GM08714 (cell line): ENCODE measurements at regions not wholly inside any gene's neighbourhood (a gene's known extent, or its start where the extent isn't known, plus 50 kb on each side); places are given as distances from the start of the nearest gene placed in this dataset.

Source experiments
- H3K4me3 ChIP-seq: fragments of 200-500 bp; sonication (Bioruptor generic); 2 replicates; pipeline ENCODE4 v1.5.1; 2014; ENCODE audit warnings: mild to moderate bottlenecking, low read length, inconsistent platforms
- ZNF274 ChIP-seq: IDR thresholded peaks from 2 replicates; pipeline ENCODE4 v1.6.1; 2012; ENCODE audit warnings: mild to moderate bottlenecking, low read depth, low read length

GRCh38 chr3:117308353-117308752, 598.8 kb downstream of the TUSC7 start:
- no peak overlapping the region for H3K4me3 ChIP-seq
- no peak for TF ChIP-seq ZNF274

- no peak for TF ChIP-seq ZNF274
- H3K4me3 ChIP-seq = no peak overlapping the region
These were observed 599.2 kb downstream of the TUSC7 start for GRCh38 chr3:117308756-117309155.

- H3K4me3 ChIP-seq = no peak overlapping the region
- TF ChIP-seq ZNF274 = no peak
These were observed 601.0 kb downstream of the TUSC7 start for GRCh38 chr3:117310536-117310935.

DNA sequence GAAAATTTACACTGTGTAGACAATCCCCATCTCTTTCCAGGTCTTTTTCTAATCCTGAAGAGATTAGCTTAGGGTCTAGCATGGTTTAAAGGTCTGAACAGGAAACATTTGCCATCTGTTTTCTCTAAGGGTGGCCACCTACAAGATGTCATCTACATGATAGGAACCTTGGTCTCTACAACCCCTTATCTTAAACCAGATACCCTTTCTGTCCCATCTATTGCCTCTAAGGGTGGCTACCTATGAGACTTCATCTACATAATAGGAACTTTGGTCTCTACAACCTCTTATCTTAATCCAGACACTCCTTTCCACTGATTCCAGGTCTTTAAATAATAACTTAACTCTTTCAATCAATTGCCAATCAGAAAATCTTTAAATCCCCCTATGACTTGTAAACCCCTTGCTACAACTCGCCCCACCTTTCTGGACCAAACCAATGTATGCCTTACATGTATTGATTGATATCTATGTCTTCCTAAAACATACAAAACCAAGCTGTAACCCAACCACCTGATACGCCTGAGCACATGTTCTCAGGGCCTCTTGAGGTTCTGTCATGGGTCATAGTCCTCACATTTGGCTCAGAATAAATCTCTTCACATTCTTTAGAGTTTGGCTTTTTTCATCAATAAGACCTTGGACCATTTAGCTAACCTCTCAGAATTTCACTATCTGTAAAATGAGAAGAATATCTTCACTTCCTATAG, 605.0 kb downstream of the TUSC7 start:
- no peak overlapping the region for H3K4me3 ChIP-seq
- no peak for TF ChIP-seq ZNF274

GRCh38 chr3:117322866-117323265, 613.3 kb downstream of the TUSC7 start:
- TF ChIP-seq ZNF274 = no peak
- no peak overlapping the region for H3K4me3 ChIP-seq

- TF ChIP-seq ZNF274 = no peak
- no peak overlapping the region for H3K4me3 ChIP-seq
These were observed 637.3 kb downstream of the TUSC7 start for GRCh38 chr3:117346901-117347300.

- no peak for TF ChIP-seq ZNF274
- no peak overlapping the region for H3K4me3 ChIP-seq
These were observed 639.3 kb downstream of the TUSC7 start for GRCh38 chr3:117348884-117349283.

DNA sequence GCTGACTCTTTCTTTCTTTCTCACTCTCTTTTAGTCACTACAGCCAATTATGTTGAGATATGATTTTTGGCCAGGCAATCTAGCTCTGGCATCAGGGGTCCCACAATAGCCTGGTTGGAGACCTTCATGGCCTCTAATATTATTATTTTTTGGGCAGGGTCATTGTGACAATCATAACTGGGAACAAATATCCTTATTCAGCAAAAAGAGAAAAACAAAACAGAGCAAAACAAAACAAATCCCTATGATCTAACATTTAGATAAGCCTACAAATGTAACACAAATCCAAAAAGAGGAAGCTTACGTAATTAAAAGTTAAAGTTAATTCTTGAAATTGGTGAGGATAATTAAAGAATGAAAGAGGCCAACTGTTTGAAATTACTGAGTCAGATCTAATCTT, 640.0 kb downstream of the TUSC7 start:
- TF ChIP-seq ZNF274 = no peak
- H3K4me3 ChIP-seq = no peak overlapping the region

DNA sequence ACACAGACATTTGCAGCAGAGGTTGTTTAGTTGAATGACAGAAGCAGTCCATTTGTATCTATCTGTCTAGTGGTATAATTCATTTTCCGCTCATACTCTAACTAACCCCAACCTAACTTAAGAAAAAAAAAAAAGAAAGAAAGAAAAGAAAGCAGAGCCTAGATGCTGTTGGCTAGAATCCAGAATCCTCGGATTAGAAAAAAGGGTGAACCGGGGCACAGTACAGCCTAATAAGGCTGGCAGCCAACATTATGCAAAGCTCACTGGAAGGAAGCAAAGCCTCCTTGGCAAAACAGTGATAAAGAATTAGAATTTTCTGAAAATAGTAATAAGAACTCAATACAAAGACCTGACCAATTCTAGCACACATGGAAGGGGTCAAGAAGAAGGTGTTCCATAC, 640.8 kb downstream of the TUSC7 start:
- no peak overlapping the region for H3K4me3 ChIP-seq
- no peak for TF ChIP-seq ZNF274

DNA sequence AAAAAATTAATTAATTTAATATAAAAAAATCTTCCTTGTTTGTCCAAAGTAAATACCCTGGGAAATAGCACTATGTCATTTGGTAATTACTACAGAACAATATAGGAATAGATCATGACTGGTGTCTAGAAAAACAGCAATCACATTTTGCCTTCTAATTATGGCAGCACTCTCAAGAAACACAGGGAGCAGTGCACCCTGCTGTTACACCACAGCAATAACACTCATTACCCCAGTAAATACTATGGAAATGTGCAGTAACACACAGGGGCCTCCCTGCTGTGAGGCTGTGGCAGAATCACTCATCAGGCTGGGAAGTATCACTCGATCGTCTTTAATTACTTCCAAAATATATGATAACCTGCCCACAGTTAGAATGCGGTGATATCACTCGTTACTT, 646.0 kb downstream of the TUSC7 start:
- H3K4me3 ChIP-seq = no peak overlapping the region
- TF ChIP-seq ZNF274 = no peak

DNA sequence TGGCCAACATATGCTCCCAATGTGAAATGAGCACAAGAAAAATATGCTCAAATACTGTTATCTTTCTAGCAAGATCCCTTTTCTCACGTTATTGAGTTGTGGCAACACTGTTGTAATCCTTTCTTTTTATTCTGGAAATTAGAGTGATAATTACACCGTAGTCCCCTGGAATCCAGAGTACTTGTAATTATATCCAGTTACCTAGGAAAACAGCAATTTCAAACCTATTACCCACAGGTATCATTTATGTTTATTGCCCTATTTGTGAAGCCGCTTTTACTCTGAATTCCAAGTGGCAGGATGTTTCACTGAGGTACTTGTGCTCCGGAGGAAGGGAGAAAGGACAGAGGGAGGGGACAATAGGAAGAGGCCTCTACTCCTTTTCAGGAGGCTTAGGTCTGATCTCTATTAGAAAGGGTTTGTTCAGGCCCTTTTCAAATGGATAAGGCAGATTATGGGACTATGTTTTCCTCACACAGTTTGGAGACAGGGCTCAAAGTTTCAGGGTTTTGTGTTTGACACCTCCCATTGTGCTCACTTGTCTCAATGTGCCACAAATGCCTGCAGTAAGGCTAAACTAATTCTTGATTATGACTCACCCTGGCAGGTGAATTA, 646.6 kb downstream of the TUSC7 start:
- H3K4me3 ChIP-seq = no peak overlapping the region
- no peak for TF ChIP-seq ZNF274

GRCh38 chr3:117358717-117359314, 649.2 kb downstream of the TUSC7 start:
- TF ChIP-seq ZNF274 = no peak
- no peak overlapping the region for H3K4me3 ChIP-seq

DNA sequence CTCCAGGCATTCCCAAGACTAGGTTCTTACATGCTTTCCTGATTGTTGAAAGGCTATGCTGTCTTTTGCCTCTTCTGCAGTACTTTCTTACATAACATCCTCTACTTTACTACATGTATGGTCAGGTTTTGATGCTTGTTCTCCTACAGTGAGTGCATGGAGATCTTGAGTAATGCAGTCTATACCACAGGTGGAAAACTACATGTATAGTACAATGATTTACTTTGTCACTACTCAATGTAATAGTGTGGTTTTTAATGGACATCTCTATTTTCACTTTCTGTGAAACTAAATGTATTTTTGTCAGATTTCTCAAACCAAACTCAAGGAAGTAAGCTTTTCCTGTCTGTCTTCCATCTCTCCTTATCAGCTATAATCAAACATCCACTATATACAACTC, 657.0 kb downstream of the TUSC7 start:
- no peak for TF ChIP-seq ZNF274
- H3K4me3 ChIP-seq = no peak overlapping the region

DNA sequence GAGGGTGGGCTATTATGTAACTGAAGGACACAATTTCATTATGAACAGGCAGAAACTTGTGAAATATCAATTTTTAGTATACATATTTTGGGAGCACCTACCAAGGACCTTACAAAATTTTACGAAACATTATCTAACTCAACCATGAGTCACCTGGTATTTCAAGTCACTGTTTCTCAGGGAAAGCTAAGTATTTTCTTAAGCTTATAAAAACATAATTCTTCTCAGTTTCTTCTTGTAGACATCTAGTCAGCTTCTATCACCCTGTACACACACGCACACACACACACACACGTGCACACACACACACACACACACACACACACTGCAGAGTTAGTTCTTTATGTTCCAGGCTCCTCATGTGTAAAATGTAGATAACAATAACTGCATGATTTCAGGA, 658.3 kb downstream of the TUSC7 start:
- no peak for TF ChIP-seq ZNF274
- no peak overlapping the region for H3K4me3 ChIP-seq

- no peak for TF ChIP-seq ZNF274
- no peak overlapping the region for H3K4me3 ChIP-seq
These were observed 671.1 kb downstream of the TUSC7 start for GRCh38 chr3:117380631-117381030.

DNA sequence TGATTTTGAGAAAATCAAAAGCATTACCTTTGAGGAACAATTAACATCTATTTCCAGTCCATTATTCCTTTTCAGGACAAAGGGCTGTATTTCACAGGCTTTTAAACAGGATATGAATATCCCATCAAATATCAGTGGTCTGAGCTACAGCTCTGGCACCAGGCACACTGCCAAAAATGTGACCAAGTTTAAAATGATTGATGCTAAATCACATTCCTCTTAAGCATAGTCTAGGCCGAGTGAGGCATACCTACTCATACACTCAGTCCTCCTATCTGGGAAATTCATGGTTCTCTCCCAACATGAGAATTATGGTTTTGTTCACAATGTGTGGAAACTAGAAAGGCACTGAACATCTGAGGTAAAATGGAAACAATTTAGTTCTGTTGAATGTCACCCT, 683.5 kb downstream of the TUSC7 start:
- no peak overlapping the region for H3K4me3 ChIP-seq
- no peak for TF ChIP-seq ZNF274
